Panc1 (cell line): ENCODE measurements at regions not wholly inside any gene's neighbourhood (a gene's known extent, or its start where the extent isn't known, plus 50 kb on each side); places are given as distances from the start of the nearest gene placed in this dataset.

Source experiments
- POLR2AphosphoS5 ChIP-seq: IDR thresholded peaks from 2 replicates; pipeline ENCODE4 v1.6.1; 2012; ENCODE audit warnings: mild to moderate bottlenecking, low read depth, low read length, moderate library complexity
- TCF7L2 ChIP-seq: IDR thresholded peaks from 2 replicates; pipeline ENCODE4 v1.6.1; 2011; ENCODE audit warnings: mild to moderate bottlenecking, low read depth, low read length, inconsistent platforms
- TF ChIP-seq, protein P1 (sequence below): fragments of 450-650 bp; IDR thresholded peaks from 2 replicates; pipeline ENCODE4 v1.5.1; 2017; ENCODE audit warnings: mild to moderate bottlenecking

DNA sequence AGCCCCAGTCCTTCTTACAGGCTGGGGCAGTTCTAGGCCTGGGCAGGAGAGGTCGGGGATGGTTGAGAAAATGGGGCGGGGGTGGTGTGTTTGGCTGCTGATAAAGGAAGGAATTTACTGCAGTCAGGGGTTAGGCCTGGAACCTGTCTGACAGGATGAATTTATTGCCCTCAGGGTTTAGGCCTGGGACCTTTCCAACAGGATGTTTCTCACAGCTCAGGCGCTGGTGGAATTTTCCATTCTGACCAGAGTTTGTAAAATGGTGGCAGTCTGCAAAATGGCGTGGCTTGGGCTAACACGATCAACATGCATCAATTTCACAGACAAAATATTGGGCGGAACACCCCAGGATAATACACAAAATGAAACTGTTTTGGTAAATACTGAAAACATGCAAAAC lies 83.5 kb upstream of the SPIN4 start:
- no peak for TF ChIP-seq POLR2AphosphoS5
- TF ChIP-seq, protein P1, sequence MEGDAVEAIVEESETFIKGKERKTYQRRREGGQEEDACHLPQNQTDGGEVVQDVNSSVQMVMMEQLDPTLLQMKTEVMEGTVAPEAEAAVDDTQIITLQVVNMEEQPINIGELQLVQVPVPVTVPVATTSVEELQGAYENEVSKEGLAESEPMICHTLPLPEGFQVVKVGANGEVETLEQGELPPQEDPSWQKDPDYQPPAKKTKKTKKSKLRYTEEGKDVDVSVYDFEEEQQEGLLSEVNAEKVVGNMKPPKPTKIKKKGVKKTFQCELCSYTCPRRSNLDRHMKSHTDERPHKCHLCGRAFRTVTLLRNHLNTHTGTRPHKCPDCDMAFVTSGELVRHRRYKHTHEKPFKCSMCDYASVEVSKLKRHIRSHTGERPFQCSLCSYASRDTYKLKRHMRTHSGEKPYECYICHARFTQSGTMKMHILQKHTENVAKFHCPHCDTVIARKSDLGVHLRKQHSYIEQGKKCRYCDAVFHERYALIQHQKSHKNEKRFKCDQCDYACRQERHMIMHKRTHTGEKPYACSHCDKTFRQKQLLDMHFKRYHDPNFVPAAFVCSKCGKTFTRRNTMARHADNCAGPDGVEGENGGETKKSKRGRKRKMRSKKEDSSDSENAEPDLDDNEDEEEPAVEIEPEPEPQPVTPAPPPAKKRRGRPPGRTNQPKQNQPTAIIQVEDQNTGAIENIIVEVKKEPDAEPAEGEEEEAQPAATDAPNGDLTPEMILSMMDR = no peak
- no peak for TF ChIP-seq TCF7L2
